ENCODE measurements at regions not wholly inside any gene's neighbourhood (a gene's known extent, or its start where the extent isn't known, plus 50 kb on each side); places are given as distances from the start of the nearest gene placed in this dataset.
A peak's percentile ranks its signal among the peaks of the same experiment; 100 is the strongest.

DNA sequence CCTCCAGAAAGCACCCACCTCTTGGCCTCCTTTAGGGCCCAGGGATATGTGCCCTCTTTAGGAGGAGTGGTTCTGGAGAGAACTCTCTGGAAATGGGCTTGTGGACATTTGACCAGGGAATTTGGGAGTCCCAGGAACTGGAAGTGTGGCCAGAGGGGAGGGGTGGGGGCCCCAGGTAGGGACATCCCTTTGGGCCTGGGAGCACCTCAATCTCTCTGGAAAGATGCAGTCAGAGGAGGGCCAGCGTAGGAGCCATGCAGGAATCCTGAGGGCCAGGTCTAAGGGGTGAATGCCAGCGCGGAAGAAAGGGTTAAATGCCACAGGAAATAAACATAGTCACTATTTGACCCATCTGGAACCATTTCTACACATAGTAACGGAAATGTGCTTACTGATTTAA is 50.3 kb upstream of the ITGA11 start:
- TF ChIP-seq CTCF (conservative IDR thresholded peaks at IDR 0.05) (no peak), ZFX (IDR thresholded peaks at IDR 0.05) (no peak)
- H3K27ac ChIP-seq, result no peak overlapping the region

- no peak overlapping the region for H3K27ac ChIP-seq
- TF ChIP-seq CTCF (conservative IDR thresholded peaks at IDR 0.05), result no peak
- TF ChIP-seq ZFX (IDR thresholded peaks at IDR 0.05), result no peak
Measured at GRCh38 chr15:68483165-68483564, 51.2 kb upstream of the ITGA11 start.

DNA sequence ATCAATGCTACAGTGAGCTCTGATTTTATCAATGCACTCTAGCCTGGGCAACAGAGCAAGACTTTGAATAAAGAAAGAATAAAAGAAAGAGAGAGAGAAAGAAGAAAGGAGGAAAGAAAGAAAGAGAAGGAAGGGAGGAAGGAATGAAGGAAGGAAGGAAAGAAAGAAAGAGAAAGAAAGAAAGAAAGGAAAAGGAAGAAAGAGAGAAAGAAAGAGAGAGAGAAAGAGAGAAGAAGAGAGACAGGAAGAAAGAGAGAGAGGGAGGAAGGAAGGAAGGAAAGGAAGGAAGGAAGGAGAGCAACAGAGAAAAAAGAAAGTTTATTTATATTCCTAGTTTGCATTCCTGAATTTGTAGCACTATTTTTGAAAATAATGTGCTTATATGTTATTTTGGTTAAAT is 52.3 kb upstream of the ITGA11 start:
- TF ChIP-seq CTCF (conservative IDR thresholded peaks at IDR 0.05) (no peak), ZFX (IDR thresholded peaks at IDR 0.05) (no peak)
- no peak overlapping the region for H3K27ac ChIP-seq

- H3K27ac ChIP-seq, result no peak overlapping the region
- no peak for TF ChIP-seq CTCF (conservative IDR thresholded peaks at IDR 0.05)
- TF ChIP-seq ZFX (IDR thresholded peaks at IDR 0.05), result no peak
Measured at GRCh38 chr15:68484696-68485400, 52.9 kb upstream of the ITGA11 start.

- H3K27ac ChIP-seq, result no peak overlapping the region; the same call in 1 of the 2 replicates
- TF ChIP-seq CTCF (conservative IDR thresholded peaks at IDR 0.05), result no peak
- TF ChIP-seq ZFX (IDR thresholded peaks at IDR 0.05), result no peak
Measured at GRCh38 chr15:68485721-68486360, 53.9 kb upstream of the ITGA11 start.

DNA sequence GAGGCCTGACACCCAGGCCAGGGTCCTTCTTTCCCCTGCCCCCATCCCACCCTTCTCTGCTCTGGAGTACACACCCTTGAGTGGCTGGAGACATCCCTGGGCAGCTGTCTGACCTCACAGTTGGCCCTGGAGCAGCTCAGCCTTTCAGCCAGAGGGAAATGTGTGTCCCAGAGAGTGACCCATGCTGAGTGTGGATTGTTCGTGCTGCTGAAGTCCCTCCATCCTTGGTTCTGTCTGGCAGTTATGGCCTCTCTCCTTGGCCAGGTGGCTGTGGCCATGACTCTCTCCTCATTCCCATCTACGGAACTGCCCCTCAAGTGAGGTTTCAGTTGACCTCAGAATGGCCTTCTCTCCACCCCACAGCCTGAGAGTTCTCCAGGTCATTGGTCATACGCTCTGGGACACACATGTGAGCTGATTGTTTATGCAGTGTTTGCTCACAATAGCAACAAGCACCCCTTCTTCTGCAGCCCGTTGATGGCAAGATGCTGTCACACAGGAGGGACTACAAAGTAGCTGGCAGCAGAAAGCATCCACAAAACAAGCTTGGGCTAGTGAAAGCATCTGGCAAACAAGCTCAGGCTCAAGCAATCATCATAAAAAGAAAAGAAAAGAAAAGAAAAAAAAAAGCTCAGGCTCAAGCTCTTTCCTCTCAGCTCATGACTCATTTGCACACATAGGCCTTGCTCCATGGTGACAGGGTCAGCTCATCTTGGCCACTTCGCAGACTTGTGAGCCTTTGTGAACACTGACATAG is 55.3 kb upstream of the ITGA11 start:
- H3K27ac ChIP-seq, result peak overlapping the region; percentile 64
- TF ChIP-seq ZFX (IDR thresholded peaks at IDR 0.05), result no peak
- no peak for TF ChIP-seq CTCF (conservative IDR thresholded peaks at IDR 0.05)

DNA sequence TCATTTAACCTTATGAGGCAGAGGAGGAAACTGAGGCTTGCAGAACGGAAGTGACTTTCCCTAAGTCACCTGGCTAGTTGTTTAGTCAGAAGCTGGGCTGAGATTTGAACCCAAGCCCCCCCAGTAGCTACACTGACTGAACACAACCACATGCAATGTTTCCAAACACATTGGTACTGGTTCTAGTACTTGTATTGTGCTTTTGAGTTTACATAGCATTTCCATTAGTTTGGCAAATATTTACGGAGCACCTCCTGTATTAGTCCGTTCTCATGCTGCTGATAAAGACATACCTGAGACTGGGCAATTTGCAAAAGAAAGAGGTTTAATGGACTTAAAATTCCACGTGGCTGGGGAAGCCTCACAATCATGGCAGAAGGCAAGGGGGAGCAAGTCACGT is 56.3 kb upstream of the ITGA11 start:
- H3K27ac ChIP-seq, result peak overlapping the region; percentile 64
- TF ChIP-seq ZFX (IDR thresholded peaks at IDR 0.05) (no peak), CTCF (conservative IDR thresholded peaks at IDR 0.05) (no peak)
